HG02943 (cell line): ENCODE measurements at regions not wholly inside any gene's neighbourhood (a gene's known extent, or its start where the extent isn't known, plus 50 kb on each side); places are given as distances from the start of the nearest gene placed in this dataset.
"Not testable (repeated sequence)": the region's sequence is repeated elsewhere in the genome, so short reads cannot be mapped to it uniquely, and the experiment has no call there.

ENCODE experiments used
- ATAC-seq: cut with Tn5 transposase; IDR thresholded peaks from one replicate; pipeline ENCODE4 v1.9.1; 2021; ENCODE audit warnings: mild to moderate bottlenecking, low read depth, moderate library complexity; ENCODE audit not compliant: unreplicated experiment

GRCh38 chrX:27404366-27404765 is 58.8 kb downstream of the PPP4R3C start:
- no peak for ATAC-seq

GRCh38 chrX:27399146-27399456 is 64.0 kb downstream of the PPP4R3C start:
- ATAC-seq: no peak

GRCh38 chrX:27391623-27392022 is 71.5 kb downstream of the PPP4R3C start:
- no peak for ATAC-seq

GRCh38 chrX:27381419-27381818 is 81.7 kb downstream of the PPP4R3C start:
- ATAC-seq: no peak

GRCh38 chrX:27380163-27380845 is 82.8 kb downstream of the PPP4R3C start:
- no peak for ATAC-seq

DNA sequence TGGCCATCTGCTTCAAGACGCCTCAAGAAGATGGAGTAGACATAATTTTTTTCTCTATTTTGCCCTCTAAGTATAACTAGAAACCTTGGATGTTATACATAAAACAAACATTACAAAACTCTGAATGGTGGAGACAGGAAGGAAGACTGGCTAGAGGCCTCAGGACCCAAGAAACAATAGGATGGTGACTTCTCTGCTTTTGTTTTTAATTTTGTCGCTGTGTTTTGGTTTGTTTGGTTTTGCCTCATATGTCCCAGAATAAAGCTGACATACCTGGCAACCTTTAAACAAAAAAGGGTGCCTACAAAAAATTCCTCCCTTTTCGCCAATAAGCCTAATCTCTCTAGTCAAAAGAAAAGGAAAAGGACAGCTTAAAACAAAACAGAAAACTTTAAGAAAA is 109.1 kb downstream of the PPP4R3C start:
- no peak for ATAC-seq

DNA sequence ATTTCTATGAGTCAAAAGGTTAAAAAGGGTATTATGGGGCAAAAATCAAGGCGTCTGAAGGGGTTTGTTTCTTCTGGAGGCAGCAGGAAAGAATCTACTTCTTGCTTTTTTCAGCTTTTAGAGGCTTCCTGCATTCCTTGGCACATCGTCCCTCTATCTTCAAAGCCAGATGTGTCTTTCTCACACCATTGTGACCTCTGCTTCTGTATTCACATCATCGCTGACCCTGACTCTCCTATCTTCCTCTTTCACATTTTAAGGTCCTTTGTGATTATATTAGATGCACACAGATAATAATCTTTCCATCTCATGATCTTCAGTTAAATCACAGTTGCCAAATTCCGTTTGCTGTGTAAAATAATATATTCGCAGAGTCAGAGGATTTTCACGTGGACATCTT is 112.7 kb downstream of the PPP4R3C start:
- ATAC-seq: no peak

GRCh38 chrX:27336466-27337091 is 126.6 kb downstream of the PPP4R3C start:
- peak; percentile 77 for ATAC-seq

DNA sequence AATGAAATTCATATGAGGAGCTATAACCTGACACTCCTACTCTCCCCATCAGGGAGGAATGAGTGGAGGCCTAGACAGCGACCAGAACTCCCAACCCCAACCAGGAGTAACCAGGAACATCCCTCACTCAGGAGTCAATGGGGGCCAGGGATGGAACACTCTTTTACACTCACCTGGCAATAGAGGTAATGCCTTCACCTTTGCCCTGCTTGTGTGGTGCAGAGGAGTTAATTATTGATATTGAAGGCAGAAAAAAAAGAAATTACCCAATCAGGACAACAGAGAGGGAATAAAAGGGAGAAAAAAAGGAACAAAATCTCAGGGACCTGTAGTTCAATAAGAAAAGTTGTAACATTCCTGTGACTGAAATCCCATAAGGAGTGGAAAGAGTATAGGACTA is 141.5 kb downstream of the PPP4R3C start:
- no peak for ATAC-seq

DNA sequence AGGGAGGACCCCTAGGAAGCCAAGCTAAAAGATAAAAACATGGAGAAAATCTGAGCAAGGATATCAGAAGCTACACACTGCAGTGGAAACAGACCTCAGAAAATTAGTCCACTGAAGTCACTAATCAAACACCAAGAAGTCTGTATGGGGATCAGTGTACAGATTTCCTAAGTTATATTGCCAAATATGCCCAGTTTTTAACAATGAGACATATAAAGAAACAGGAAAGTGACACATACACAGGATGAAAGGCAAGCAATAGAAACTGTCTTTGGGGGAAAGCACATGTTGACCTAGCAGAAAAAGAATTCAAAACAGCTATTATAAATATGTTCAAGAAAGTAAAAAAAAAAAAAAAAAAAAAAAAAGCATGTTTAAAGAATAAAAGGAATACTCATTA is 153.7 kb downstream of the PPP4R3C start:
- ATAC-seq: no peak

DNA sequence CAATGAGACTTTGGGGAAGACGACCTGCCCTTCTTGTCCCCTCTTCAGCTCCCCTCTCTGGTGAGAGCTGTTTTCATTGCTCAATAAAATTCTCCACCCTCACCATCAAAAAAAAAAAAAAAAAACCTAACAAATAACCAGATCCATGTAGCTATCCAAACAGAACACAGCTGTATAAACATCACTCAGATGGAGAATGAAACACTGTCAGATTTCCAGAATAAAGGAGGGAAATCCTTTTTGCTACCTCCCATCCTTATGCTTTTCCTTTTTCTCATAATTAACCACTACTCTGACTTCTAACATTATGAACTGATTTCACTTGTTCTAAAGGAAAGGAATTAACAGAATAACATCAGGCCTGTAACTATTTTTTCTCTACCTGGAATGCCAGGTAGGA is 155.6 kb downstream of the PPP4R3C start:
- ATAC-seq: no peak

DNA sequence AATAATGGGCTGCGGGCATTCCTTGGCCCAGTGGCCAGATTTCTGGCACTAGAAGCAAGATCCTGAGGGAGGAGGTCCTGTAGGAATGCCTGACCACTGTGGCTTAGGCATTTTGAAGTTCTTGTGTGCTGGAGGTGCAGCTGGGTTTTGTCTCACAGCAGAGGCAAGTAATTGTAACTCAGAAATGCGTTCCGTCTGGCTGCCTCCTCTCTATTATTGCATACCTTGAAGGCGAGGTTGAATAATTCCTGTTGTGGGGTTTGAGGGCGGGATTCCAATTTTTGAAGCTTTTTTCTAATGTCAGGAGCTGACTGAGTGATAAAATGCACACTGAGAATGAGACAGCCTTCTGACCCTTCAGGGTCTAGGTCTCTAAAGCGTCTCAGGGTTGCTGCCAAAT is 170.6 kb downstream of the PPP4R3C start:
- not testable (repeated sequence) for ATAC-seq

GRCh38 chrX:27276751-27277150 is 186.4 kb downstream of the PPP4R3C start:
- no peak for ATAC-seq

GRCh38 chrX:27254656-27255055 is 208.5 kb downstream of the PPP4R3C start:
- ATAC-seq: no peak

DNA sequence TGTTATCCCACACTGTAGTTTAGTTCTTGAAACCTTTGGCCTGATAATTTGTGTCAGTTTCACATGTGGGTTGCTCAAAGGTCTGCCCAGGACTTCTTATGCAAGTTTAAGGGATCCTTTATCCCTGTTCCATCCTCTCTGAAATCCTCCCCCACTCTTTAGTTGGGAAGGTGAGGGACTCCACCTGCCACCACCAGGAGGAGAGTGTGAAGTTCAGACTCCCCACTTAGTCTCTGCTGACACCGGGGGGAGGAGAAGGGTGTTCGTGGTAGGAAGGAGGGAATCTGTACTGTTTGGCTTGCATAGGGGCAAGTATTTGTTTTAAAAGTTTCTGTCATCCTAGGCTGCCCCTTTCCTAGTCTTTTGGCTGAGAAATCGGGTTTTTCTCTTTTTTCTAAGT is 211.8 kb downstream of the PPP4R3C start:
- ATAC-seq: no peak

GRCh38 chrX:27242581-27242980 is 220.6 kb downstream of the PPP4R3C start:
- no peak for ATAC-seq

GRCh38 chrX:27241981-27242380 is 221.2 kb downstream of the PPP4R3C start:
- no peak for ATAC-seq

DNA sequence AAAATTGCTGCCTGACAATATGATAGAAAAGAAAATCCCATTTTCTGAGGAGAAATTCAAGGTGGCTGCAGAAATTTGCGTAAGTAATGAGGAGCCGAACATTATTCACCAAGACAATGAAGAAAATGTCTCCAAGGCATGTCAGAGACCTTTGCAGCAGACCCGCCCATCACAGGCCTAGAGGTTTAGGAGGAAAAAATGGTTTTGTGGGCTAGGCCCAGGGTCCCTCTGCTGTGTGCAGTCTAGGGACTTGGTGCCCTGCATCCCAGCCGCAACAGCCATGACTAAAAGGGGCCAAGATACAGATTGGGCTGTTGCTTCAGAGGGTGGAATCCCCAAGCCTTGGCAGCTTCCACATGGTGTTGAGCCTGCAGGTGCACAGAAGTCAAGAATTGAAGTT is 223.1 kb downstream of the PPP4R3C start:
- not testable (repeated sequence) for ATAC-seq

DNA sequence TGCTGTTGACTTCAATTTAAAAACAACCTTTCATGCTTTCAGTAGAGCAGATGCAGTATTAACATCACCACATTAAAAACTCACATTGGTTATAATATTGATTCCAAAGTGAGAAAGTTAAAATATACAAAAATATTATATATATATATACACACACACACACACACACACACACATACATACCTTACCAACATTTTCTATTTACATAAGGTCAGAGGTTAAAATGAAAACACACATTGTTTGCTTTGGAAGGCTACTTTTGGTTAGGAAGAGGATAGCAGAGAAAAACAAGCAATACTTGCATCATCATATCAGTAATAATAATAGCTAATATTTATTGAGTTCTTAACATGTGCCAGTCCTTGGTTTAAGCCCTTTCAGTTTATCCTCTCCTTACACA is 226.5 kb downstream of the PPP4R3C start:
- no peak for ATAC-seq

DNA sequence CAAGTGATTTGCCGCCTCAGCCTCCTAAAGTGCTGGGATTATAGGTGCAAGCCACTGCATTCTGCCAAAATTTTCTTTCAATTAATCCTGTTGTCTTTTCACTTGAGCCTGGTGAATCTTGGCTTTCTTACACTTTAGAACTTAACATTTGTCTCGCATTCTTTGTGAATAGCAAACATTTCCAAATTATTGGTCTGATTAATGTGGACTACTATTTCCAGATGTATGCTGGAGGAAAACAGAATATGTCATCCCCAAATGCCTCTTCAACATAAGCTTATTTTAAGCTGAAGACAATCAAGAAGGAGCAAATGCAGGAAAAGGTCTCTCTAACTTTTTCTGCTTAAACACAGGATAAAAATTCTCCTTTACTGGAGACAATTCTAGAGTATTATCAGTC is 233.4 kb downstream of the PPP4R3C start:
- no peak for ATAC-seq

DNA sequence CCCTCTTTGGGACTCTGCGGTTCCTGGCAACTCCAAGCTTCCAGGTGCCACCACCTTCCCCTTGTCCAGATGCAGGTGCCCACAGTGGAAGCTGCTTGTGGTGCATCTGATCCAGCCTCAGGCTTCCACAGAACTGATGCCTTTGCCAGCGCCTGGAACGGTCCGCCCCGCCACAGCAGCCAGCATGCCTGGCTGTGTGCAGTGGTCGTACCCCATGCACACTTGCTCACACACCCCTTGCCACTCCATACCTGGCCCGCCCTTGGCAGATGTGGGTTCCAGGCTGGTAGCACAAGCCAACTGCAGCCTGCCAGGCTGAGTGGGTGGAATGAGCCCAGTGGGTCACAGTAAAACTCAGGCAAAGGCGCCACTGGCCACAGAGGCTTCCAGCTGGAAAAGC is 240.5 kb downstream of the PPP4R3C start:
- no peak for ATAC-seq

GRCh38 chrX:27186671-27187070 is 276.5 kb downstream of the PPP4R3C start:
- ATAC-seq: no peak

DNA sequence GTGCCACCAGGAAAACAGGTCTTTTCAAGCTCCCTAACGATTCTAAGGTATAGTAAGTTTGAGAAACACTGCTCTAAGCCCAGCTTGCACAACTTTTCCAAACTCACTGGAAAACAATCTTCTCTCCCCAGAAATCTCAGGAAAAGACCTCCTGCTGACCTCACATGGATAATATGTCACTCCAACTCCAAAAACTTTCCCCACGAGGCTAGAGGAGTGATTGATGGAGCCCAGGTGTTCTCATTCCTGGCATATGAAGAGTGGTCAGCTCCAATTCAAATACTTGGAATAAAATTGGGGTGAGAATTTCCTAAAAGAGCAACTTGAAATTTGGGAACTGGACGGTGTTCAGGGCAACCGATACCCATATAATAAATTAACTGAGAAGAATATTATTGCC is 299.9 kb downstream of the PPP4R3C start:
- ATAC-seq: no peak
